ENCODE measurements at regions not wholly inside any gene's neighbourhood (a gene's known extent, or its start where the extent isn't known, plus 50 kb on each side); places are given as distances from the start of the nearest gene placed in this dataset.

- TF ChIP-seq POLR2AphosphoS5 (IDR thresholded peaks at IDR 0.05; ENCODE audit: low read depth, low read length) (no peak), POLR2A (IDR thresholded peaks at IDR 0.05; ENCODE audit: low read depth, low read length) (no peak), SPI1 (IDR thresholded peaks at IDR 0.05; ENCODE audit: low read depth, low read length) (no peak), TAF1 (IDR thresholded peaks at IDR 0.05; ENCODE audit: low read depth, low read length) (no peak)
These were observed 101.1 kb downstream of the RHOU start for GRCh38 chr1:228836427-228836826.

Measured in GM12891 (cell line).